Fibroblast of skin of back (primary cell): ENCODE measurements at regions not wholly inside any gene's neighbourhood (a gene's known extent, or its start where the extent isn't known, plus 50 kb on each side); places are given as distances from the start of the nearest gene placed in this dataset.
A peak's percentile ranks its signal among the peaks of the same experiment; 100 is the strongest.
"Not testable (repeated sequence)": the region's sequence is repeated elsewhere in the genome, so short reads cannot be mapped to it uniquely, and the experiment has no call there.

ENCODE experiments used
- DNase-seq: peaks from one replicate; pipeline ENCODE4 v3.0.0-alpha.2; 2013

DNA sequence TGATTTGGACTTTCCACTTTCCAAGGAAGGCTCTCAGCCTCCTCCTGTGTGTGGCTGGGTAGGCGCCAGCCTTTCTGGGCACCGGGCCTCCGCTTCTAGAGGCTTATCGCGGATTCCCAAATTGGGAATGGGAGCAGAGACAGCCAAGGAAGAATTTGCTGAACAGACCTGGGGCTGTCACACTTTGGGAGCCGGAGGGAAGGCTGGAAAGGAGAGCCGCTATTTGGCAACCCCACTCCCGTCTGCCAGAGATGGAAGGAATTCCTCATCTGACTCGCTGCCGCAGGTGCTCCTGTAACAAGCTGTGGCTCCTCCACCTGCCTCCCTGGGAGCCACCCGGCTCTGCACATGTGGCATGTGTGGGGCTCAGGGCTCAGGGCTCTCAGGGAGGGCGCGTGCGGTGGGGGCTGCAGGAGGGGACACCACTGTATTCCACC lies 50.8 kb upstream of the ECHDC3 start:
- DNase-seq = no peak

DNA sequence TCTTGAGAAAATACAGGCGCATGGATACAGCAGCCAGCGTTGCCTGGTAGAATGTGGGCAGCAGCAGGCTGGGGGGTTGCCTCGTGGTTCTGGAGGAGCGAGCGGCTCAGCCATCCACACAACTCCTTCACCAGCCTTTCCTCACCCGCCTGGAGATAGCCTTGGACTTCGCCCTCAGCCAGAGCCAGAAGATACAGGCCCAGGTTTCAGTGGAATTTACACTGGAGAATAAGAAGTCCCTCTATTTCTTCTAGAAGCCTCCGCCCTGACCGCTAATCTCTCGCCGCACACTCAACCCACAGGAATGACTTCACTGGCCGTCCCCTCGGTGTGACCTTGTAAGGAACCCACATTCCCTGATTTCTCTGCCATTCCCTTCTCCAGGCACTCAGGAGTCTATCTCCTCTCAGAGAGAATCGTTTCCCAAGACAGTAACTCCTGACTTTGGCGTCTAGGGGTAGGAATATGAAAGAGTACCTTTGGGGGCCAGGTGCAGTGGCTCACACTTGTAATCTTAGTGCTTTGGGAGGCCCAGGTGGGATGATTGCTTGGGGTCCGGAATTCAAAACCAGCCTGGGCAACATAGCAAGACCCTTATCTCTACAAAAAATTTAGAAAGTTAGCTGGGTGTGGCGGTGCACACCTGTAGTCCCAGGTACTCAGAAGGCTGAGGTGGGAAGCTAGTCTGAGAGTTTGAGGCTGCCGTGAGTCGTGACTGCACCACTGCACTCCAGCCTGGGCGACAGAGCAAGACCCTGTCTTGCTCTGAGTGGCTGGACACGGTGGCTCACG lies 52.0 kb upstream of the ECHDC3 start:
- DNase-seq = no peak

DNA sequence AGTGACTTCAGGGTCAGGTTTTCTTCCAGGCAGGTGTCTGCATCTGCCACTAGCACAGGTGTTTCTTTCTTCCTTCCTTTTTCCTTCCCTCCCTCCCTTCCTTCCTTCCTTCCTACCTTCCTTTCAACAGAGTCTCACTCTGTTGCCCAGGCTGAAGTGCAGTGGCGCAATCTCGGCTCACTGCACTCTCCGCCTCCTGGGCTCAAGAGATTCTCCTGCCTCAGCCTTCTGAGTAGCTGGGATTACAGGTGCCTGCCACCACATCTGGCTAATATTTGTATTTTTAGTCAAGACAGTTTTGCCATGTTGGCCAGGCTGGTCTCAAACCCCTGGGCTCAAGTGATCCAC lies 53.8 kb upstream of the ECHDC3 start:
- not testable (repeated sequence) for DNase-seq

DNA sequence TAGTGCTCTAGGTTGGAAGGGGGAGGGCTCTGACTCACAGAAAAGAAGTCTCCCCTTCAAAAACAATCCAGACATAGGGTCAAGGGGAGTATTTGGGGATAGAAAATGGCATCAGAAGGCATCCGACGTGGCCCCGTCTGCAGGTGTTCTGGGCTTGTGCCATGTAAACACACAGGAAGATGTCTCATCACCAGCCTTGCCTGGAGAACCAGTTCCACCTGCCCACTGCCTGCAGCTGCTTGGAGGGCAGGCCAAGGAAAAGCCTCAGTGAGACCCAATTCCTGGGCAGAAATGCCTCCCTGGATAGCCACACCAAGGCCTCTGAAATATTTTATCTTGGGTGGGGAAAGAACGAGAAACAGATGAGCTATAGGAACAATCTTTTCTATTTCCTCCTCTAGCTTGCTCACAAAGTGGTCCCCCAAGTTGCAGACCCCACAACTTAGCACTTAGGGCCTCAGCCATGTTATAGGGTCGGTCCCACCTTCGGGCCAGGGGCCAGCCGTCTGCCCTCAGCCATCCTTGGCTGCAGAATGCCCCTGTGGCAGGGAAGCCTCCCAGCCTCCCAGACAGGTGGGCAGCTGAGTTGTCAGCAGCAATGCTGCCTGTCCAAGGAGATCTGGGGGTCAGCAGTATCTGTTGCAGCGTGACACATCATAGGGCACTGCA lies 54.3 kb upstream of the ECHDC3 start:
- DNase-seq = no peak

DNA sequence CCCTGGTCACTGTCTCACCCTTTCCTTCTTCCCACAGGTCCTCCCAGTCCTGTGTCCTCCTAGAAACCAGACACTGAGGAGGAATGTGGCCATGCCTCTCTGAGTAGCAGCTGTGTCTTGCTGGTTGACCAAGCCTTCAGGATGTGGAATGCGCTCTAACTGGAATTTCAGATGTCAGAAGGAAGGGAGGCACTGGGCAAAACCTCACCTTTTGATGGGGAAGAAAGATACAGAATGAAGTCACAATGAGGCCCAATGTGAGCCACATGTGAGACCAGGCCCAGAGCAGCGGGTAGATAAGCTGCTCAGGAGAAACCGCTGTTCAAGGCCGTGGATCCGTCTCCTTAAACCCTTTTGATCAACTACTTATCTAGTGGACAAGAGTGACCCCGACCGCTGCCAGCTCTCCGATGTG lies 54.8 kb upstream of the ECHDC3 start:
- DNase-seq = no peak

DNA sequence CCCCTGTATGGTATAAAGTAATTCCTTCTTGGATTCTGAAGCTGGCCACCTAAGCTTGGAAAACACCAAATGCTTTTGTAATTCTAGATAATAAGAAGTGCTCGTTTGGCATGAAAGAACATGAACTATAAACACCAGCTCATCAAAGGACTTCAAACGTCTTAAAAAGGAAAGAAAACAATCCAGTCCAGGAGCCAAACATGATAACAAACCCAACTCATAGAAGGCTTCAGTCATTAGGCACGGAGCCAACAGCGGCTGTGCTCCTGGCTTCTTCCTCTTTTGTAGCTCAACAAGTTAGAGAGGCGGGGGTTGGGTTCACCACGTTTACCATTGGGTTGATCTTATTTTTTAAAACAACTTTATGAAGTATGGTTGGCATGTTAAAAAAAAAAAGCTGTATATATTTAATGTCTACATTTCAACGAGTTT lies 56.4 kb upstream of the ECHDC3 start:
- no peak for DNase-seq

DNA sequence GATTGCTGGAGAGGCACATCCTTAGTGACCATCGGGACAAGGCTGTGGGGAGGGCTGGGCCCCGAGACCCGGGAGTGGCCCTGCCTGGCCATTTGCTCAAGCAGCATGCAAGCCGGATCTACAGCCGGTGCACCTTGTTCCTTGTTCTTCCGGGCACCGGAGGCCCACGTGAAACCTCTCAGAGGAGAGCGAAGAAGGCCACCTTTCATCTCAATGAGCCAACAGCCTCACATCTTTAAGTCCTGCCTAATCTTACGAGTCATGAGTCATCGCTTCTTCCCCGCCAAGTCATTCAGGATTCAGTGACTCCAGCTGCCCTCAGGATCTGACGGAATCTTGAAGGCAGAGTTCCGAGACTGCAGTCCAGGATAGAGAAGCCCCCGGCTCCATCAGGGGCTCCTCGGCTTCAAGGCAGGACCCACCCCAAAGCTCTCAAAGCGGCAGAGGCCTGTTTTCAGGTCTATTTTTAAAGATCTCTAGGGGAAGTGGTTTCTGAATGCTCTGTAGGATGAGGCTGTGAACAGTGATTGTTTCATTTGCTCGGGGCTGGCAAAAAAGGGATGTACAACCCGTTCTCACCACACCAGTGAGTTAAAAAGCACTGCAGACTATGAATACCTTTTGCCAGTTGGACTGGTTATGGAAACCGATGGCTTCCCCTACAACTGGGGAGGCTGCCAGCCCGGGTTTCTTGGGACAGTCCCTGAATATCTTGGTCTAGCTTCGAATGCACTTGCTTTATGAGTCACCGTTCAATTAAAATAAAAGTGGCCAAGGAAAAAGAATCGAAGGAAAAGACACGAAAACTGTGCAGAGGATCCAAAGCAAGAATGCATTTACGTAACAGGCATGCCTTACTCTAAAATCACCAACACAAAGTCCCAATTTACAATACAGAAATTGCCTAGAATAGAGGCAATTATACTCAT lies 57.2 kb upstream of the ECHDC3 start:
- DNase-seq = peak; percentile 65

DNA sequence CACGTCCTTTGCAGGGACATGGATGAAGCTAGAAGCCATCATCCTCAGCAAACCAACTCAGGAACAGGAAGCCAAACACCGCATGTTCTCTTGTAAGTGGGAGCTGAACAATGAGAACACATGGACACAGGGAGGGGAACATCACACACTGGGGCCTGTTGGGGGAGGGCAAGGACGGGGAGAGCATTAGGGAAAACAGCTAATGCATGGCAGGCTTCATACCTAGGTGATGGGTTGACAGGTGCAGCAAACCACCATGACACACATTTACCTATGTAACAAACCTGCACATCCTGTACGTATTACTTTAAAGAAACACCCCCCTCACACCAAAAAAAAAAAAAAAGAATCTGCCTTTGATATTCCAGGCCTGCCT lies 57.9 kb upstream of the ECHDC3 start:
- DNase-seq = not testable (repeated sequence)

DNA sequence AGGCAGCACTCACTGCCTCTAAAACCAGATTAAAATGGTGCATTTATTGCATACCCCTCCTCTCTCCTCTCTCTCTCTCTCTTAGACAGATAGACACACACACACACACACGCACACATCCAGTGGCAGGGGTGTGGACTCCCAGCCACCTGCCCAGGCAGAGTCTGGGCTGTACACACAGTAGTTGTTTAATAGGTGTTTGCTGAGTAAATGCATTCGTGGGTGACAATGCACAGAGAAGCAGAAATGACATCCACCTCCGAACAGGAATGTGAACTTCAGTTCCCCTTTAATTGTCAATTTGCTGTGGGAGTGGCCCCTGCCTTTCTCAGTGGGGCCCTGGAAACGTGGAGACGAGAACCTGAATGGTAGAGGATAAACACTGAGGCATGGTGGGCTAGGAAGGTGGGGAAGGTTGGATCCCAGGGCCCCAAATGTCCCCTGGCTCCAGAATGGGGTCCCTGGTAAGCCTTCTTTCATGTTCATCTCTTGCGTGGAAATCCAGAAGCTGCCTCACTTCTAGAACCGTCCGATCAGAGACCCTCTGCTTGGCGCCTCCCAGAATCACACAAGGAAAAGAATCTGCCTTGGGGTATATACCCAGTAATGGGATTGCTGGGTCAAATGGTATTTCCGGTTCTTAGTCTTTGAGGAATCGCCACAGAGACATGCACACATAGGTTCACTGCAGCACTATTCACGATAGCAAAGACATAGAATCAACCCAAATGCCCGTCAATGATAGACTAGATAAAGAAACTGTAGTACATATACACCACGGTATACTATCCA lies 58.5 kb upstream of the ECHDC3 start:
- DNase-seq = no peak

DNA sequence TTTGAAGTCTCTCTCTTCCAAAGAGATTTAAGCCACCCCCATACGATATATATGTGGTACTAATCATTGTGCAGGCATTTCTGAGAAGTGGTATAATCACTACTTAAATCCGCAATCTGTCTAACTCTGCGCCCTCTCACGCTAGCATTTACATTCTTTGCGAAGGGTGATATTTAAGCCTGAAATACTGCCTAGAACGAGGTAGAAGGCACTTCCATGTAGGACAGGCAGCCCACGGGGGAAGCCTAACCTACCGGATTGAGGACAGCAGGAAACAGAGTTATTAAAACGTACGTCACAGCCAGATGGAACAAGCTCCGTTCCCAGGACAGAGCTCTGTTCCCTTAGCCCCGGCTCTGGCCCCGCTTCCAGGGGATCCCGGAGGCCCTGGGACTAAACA lies 59.3 kb upstream of the ECHDC3 start:
- DNase-seq = no peak

DNA sequence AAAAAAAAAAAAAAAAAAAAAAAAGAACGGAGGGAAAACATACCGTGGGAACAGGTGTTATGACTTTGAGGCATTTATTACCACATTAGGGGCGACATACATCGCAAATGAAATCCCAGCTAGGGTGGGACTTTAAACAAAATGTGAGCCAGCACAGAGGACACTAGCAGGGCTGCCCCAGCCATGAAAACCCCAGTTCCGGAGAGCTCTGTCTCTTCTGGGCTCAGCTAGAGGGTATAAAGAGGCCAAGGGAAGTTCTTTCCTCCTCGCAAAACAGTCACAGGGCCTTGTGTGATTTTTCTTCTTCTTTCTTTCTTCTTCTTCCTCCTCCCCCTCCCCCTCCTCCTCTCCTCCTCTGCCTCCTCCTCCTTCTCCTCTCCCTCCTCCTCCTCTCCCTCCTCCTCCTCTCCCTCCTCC lies 59.9 kb upstream of the ECHDC3 start:
- DNase-seq = no peak

DNA sequence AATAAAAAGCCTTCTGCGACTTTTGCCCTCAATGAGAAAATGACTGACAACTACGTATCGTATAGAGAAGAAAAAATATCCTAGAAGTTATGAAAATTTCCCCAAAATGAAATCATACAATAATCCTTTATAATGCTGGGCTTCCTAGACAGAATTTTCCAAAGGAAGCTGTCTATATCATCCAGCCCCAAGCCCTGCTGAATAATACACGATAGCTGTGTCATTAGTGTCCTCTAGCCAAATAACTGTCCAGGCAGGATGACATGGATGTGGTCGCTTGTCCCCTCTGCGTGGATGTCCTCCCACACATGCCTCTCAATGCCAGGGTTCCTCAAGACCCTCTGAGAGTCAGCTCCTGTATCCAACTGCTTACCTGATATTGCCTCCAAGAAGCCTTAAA lies 61.7 kb upstream of the ECHDC3 start:
- DNase-seq = no peak

DNA sequence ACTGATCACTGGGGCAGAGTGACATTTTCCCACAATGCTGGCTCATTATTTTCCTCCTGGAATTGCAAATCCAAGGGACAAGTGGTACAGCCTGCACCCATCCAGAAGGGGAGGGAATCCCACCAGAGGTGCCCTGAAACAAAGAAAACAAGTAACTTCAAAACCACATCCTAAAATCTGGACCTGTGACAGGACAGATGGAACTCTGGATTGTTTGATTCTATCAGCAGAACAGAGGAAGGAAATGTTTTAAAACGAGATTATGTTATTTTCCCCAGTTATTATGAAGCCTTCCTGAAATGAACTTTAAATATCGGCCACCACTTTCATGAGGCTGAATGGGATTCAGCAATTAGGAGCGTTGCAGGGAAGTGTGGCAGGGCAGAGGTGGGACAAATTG lies 62.2 kb upstream of the ECHDC3 start:
- no peak for DNase-seq

DNA sequence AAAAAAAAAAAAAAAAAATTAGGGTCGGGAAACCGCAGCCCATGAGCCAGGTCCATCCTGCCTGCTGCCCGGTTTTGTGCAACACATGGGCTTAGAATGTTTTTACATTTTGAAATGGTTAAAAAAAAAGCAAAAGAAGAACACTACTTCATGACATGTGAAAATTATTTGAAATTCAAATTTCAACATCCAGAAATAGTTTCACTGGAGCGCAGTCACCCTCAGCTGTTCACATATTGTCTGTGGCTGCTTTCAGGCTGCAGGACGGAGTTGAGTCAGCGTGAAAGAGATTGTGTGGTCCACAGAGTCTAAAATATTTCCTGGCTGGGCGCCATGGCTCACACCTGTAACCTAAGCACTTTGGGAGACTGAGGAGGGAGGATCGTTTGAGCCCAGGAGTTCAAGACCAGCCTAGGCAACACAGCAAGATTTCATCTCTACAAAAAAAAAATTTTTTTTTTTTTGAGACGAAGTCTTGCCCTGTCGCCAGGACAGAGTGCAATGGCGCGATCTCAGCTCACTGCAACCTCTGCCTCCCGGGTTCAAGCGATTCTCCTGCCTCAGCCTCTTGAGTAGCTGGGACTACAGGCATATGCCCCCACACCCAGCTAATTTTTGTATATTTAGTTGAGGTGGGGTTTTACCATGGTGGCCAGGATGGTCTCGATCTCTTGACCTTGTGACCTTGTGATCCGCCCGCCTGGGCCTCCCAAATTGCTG lies 63.9 kb upstream of the ECHDC3 start:
- peak; percentile 26 for DNase-seq

DNA sequence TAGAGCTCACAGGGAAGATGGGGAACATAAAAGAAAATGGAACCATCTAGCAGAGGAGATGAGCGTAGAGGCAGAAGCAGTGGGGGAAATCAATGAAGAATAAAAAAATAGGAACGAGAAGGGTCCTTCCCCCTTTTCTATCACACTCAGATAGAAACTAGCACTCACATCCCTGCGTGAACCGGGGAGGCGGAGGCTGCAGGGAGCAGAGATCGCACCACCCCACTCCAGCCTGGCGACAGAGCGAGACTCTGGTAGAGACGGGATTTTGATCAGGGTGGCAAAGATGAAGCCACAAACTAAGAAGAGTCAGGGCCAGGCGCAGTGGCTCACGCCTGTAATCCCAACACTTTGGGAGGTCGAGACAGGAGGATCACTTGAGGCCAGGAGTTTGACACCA lies 64.7 kb upstream of the ECHDC3 start:
- no peak for DNase-seq

DNA sequence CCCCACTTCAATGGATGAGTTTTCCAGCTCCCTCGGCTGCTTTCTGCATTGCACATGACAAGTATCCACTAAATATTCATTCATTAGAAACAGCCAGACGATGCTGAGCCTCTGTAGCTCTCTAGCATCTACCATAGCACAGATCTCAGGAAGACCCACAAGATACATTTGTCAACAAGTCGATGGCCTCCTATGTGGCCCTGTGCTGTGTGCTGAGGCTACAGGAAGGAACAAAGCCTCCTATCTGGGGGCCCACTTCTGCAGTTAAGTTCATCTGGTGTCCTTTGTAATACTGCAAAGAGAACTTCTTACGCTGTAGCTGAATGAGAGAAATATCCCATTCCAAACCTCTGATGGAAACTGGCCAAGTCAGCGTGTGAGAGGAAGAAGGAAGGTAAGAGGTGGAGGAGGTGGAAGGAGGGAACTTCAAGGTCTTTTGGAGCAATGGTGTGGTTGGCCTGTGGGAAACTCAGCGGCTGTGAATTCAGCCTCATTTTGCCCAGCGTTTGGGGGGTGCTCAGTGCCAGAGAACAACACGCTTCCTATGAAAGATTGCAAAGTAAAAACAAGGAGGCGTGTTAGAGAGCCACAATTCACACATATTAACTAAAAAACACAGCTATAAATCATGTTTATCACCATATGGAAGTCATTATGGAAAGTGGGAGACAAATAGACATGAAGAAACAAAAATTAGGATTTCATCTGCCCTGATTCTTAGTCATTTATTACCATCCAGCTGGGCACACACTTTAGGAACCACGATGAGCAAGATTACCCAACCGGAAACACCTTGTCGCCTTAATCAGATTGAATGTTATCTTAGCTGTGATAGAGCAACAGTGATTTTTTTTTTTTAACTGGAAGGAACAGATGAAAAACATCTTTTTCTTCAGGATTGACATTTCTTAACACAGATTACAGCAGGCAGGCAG lies 62.2 kb upstream of the USP6NL start:
- no peak for DNase-seq

DNA sequence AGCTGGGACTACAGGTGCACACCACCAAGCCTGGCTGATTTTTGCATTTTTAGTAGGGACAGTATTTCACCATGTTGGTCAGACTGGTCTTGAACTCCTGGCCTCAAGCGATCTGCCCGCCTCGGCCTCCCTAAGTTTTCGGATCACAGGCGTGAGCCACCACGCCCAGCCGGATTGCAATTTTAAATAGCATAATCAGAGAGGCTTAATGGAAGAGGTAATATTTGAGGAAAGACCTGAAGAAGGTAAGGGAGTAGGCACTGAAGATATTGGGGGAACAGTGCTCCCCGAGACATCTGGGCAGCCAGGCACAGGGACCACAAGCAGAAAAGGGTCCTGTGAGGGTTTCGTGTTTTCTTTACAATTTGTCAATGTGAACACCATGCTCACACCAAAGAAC lies 61.4 kb upstream of the USP6NL start:
- no peak for DNase-seq

DNA sequence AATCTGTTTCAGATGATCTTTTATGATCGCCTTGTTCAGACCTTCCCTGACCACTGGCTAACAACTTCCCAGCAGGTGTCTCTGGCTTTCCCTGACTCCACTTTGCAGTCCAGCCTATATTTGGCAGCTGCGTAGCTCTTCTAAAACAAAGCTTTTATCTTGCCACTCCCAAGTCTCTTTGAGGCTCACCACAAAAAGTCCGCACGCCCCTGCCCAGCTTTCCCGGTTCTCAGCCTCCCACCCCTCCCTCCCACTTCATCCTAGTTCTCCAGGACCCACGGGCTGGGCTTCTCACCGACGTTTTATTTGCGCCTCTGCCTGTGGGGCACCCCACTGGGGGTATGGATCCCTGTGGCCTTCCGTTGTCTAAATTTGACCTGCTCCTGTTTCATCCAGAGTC lies 58.9 kb upstream of the USP6NL start:
- no peak for DNase-seq

DNA sequence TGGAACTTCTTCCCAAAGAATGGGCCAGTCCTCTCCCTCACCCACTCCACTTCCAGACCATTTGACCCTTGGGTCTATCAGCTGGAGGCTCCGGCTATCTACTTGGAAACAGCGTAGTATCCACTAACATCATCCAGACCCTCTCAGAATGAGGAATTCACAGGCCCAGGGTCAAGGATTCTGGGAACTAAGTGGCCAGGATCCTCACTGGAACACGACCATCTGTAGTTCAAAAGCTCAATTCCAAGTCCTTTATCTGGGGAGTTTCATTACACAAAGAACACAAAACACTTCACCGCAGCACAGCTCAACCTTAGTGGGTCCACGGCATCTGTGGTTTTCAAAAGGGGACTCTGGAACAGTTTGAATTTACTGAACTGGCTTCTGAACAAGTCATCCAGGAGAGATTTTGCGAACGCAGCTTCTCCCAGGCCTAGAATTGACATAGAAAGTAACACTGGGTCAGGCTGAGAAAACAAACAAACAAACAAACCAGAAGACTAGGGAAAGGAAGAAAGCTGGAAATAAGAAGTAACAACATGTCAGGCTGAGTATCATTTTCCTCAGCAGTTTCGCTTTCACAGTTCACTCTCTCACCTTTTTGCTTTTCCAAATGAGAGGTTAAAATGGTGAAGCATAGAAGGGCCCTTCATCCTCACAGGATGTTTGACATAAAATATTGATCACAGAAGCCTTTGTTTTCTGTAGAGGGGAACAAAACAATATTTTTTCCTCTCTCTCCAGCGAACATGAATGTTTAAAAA lies 57.6 kb upstream of the USP6NL start:
- DNase-seq = no peak

DNA sequence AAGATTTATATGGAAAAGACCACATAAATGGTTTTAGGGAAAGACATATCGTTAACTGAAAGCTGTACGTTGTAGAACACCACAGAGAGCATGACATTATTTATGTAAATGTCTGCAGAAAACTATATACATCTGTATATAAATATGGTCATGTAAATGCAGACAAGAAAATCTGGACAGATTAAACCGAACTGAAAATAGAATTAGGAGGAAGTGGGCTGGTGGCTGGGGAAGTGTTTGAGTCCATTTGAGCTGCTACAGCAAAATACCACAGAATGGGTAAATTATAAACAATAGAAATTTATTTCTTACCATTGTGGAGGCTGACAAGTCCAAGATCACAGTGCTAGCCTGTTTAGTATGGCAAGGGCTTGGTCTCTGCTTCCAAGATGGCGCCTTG lies 56.3 kb upstream of the USP6NL start:
- no peak for DNase-seq
